ENCODE measurements at regions not wholly inside any gene's neighbourhood (a gene's known extent, or its start where the extent isn't known, plus 50 kb on each side); places are given as distances from the start of the nearest gene placed in this dataset.

DNA sequence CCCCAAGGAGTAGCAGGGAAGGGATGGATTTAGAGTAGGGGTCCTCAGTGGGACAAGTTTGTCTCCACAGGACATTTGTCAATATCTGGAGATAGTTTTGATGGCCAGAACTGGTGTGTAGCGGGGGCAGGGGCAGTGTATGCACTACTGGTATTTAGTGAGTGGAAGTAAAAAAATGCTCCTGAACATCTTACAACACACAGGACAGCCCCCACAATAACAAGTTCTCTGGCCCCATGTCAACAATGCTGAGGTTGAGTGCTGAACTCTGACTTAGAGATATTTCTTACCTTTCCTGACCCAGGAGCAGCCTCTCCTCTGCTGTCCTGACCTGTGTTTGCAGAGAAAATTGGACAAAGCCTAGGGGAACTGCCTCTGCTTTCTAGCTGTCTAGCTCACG, 365.8 kb downstream of the HAPSTR1 start:
- TF ChIP-seq MEIS1 (CRISPR knock-in tag; IDR thresholded peaks at IDR 0.05; ENCODE audit: borderline replicate concordance), result no peak
- no peak for TF ChIP-seq ZNF132 (tag by site-specific recombination; IDR thresholded peaks at IDR 0.05; ENCODE audit: borderline replicate concordance)
- TF ChIP-seq, protein P1, sequence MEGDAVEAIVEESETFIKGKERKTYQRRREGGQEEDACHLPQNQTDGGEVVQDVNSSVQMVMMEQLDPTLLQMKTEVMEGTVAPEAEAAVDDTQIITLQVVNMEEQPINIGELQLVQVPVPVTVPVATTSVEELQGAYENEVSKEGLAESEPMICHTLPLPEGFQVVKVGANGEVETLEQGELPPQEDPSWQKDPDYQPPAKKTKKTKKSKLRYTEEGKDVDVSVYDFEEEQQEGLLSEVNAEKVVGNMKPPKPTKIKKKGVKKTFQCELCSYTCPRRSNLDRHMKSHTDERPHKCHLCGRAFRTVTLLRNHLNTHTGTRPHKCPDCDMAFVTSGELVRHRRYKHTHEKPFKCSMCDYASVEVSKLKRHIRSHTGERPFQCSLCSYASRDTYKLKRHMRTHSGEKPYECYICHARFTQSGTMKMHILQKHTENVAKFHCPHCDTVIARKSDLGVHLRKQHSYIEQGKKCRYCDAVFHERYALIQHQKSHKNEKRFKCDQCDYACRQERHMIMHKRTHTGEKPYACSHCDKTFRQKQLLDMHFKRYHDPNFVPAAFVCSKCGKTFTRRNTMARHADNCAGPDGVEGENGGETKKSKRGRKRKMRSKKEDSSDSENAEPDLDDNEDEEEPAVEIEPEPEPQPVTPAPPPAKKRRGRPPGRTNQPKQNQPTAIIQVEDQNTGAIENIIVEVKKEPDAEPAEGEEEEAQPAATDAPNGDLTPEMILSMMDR (tag by site-specific recombination; IDR thresholded peaks at IDR 0.05), result no peak
- TF ChIP-seq, protein P2, sequence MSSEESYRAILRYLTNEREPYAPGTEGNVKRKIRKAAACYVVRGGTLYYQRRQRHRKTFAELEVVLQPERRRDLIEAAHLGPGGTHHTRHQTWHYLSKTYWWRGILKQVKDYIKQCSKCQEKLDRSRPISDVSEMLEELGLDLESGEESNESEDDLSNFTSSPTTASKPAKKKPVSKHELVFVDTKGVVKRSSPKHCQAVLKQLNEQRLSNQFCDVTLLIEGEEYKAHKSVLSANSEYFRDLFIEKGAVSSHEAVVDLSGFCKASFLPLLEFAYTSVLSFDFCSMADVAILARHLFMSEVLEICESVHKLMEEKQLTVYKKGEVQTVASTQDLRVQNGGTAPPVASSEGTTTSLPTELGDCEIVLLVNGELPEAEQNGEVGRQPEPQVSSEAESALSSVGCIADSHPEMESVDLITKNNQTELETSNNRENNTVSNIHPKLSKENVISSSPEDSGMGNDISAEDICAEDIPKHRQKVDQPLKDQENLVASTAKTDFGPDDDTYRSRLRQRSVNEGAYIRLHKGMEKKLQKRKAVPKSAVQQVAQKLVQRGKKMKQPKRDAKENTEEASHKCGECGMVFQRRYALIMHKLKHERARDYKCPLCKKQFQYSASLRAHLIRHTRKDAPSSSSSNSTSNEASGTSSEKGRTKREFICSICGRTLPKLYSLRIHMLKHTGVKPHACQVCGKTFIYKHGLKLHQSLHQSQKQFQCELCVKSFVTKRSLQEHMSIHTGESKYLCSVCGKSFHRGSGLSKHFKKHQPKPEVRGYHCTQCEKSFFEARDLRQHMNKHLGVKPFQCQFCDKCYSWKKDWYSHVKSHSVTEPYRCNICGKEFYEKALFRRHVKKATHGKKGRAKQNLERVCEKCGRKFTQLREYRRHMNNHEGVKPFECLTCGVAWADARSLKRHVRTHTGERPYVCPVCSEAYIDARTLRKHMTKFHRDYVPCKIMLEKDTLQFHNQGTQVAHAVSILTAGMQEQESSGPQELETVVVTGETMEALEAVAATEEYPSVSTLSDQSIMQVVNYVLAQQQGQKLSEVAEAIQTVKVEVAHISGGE (tag by site-specific recombination; conservative IDR thresholded peaks at IDR 0.05; ENCODE audit: low read depth), result no peak
- TF ChIP-seq, protein P3, sequence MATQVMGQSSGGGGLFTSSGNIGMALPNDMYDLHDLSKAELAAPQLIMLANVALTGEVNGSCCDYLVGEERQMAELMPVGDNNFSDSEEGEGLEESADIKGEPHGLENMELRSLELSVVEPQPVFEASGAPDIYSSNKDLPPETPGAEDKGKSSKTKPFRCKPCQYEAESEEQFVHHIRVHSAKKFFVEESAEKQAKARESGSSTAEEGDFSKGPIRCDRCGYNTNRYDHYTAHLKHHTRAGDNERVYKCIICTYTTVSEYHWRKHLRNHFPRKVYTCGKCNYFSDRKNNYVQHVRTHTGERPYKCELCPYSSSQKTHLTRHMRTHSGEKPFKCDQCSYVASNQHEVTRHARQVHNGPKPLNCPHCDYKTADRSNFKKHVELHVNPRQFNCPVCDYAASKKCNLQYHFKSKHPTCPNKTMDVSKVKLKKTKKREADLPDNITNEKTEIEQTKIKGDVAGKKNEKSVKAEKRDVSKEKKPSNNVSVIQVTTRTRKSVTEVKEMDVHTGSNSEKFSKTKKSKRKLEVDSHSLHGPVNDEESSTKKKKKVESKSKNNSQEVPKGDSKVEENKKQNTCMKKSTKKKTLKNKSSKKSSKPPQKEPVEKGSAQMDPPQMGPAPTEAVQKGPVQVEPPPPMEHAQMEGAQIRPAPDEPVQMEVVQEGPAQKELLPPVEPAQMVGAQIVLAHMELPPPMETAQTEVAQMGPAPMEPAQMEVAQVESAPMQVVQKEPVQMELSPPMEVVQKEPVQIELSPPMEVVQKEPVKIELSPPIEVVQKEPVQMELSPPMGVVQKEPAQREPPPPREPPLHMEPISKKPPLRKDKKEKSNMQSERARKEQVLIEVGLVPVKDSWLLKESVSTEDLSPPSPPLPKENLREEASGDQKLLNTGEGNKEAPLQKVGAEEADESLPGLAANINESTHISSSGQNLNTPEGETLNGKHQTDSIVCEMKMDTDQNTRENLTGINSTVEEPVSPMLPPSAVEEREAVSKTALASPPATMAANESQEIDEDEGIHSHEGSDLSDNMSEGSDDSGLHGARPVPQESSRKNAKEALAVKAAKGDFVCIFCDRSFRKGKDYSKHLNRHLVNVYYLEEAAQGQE (tag by site-specific recombination; IDR thresholded peaks at IDR 0.05), result no peak
- no peak for TF ChIP-seq ZNF768 (tag by site-specific recombination; IDR thresholded peaks at IDR 0.05)
